GM18858 (cell line): ENCODE measurements at regions not wholly inside any gene's neighbourhood (a gene's known extent, or its start where the extent isn't known, plus 50 kb on each side); places are given as distances from the start of the nearest gene placed in this dataset.
"Not testable (repeated sequence)": the region's sequence is repeated elsewhere in the genome, so short reads cannot be mapped to it uniquely, and the experiment has no call there.

Experiments used
- ATAC-seq: cut with Tn5 transposase; IDR thresholded peaks from one replicate; pipeline ENCODE4 v1.9.1; 2021; ENCODE audit not compliant: unreplicated experiment

DNA sequence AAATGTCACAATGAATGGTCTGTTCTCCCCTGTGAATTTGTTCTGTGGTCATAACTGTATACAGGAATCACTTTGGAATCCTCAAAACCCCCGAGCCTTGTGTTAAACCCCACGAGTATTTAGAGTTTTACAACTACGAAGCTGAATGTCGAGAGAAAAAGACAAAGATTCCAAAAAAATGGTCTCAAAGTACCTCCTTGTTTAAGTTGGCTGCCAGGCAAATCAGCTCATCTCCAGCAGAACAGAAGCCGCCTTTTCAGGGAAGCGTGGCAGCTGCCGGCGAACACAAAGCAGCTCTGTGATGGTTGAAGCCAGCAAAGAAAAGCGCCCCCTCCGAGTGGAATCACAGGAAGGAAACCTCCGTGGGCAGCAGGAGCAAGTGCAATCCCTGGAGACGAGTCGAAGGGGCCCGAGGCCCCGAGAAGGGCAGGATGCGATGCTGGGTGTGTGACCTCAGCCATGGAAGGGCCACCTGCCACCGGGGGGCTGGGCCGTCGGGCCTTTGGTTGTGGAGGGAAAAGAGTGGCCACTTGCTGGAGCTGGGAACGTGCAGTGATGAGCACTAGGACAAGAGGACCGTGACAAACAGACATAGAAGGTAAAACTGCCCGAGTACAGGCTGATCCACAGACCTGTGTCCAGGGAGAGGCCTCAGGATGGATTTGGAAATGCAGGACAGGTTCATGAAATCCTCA, 706.4 kb downstream of the SEMA5A start:
- no peak for ATAC-seq

DNA sequence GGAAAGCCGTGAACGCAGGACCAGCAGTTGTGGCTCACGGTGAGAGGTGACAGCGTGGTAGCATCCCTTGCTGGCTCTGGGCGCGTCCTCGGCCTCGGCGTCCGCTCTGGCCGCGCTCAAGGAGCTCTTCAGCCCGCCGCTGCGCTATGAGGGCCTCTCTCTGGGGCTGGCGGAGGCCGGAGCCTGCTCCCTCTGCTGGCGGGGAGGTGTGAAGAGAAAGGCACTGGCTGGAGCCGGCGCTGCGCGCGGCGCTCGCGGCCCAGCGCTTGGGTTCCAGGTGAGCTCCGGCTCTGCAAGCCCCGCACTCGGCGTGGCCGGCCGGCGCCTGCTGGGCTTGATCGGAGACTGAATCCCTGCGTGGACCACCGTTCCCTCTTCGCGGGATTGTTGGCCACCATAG, 705.6 kb downstream of the SEMA5A start:
- ATAC-seq, result no peak

- ATAC-seq, result not testable (repeated sequence)
These were observed 705.1 kb downstream of the SEMA5A start for GRCh38 chr5:8840746-8841145.

DNA sequence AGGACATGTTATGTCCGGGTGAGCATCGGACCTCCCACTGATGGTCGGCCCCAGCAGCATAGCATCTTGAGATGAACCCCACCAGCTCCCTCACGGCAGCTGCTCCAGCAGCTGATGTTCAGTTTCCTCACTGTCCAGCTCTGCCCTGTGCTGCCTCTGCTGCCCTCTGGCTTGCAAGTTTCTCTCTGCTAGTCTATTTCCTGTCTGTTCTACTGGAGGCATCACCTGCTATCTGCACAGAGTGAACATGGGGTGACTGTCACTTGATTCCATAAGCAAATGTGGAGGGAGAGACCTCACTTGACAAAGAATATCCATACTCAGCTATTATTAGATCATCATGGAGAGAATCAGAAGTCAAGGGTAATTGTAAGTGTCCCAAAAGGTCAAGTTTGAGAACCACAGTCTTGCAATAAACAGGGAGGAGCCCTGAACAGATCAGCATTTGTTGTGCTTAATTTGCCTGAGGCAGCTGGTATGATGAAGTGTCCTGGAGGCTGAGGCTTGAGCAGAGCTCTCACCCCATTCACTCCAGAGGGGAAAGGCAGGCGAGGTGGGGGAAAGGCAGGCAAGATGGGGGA, 702.8 kb downstream of the SEMA5A start:
- no peak for ATAC-seq

- no peak for ATAC-seq
These were observed 702.1 kb downstream of the SEMA5A start for GRCh38 chr5:8843771-8844170.

- ATAC-seq, result no peak
These were observed 701.7 kb downstream of the SEMA5A start for GRCh38 chr5:8844206-8844605.

DNA sequence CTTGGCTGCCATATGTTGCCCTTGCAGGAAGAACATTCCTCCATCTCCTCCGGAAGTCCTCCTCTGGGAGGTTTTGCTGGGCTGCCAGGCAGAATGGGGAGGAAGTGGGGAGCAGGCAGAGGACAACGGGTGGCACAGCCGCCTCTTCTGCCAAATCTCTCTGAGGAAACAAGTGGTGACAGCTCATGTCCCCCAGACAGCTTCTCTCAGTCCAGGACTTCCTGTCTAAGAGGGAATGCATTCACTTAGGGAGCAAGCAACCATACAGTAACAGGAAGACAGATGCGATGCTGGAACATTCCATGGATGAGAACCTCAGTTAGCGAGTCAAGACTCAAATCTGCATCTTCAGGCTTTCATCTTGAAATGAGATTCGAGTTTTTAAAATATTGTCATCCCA, 701.0 kb downstream of the SEMA5A start:
- no peak for ATAC-seq

DNA sequence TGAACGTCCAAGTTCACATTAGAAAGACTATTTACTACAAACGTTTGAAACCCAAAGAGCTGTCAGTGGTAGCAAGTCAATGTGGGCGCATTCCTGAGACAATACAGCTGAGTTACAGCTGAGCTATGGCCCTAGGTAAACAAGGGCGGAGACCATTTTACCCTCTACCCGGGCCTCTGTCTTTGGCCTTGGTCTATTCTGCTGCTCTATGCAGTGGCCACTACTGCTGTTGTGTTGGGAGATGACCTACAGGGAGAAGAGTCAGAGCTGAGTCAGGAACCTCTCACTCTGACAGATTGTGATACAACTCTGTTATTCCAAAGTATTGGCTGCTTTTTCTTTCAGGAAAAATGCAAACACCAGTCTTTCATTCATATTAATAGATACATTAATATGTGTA, 700.6 kb downstream of the SEMA5A start:
- ATAC-seq, result no peak

DNA sequence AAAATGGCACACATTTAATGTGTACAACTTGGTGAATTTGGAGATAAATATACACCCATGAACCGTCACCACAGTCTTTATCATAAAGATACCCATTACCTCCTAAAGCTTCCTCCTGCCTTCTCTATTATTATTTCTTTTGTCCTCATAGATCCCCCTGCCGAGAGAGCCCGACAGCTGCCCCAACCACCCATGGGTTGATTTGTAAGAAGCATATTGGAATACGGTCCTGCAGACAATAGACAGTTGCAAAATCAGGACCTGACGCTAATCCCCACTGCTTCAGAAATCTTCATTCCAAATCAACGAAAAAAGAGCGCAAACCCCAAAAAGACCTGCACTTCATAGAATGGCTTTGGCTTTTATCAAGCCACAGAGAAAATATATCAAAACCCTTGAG, 697.5 kb downstream of the SEMA5A start:
- ATAC-seq, result no peak

DNA sequence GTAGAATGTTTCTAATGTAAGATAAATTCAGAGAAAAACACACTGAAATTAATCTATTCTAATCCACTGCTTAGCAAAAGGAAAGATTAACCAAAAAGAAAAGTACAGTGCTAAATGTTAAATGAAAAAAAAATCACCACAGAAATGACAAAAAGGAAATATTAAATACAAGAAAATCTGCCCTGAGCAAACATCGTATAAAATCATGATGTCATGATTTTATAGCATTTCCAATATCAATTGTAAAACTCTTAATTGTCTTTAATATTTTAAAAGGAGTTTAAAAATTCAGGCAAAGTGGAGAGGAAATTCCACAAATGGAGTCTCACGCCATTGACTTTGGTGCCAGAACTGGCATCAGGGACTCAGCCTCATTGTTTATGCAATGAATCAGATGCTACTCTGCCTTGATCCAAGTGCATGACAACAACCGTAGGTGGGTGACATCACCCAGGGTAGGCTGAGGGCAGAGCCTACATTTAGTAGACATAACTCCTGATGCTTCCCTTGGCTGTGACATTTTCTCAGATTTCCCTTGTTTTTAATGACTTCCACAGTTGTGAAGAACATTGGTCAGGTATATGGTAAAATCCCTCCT, 696.8 kb downstream of the SEMA5A start:
- no peak for ATAC-seq

- ATAC-seq, result no peak
These were observed 694.8 kb downstream of the SEMA5A start for GRCh38 chr5:8851101-8851500.

GRCh38 chr5:8857051-8857450, 688.8 kb downstream of the SEMA5A start:
- no peak for ATAC-seq

DNA sequence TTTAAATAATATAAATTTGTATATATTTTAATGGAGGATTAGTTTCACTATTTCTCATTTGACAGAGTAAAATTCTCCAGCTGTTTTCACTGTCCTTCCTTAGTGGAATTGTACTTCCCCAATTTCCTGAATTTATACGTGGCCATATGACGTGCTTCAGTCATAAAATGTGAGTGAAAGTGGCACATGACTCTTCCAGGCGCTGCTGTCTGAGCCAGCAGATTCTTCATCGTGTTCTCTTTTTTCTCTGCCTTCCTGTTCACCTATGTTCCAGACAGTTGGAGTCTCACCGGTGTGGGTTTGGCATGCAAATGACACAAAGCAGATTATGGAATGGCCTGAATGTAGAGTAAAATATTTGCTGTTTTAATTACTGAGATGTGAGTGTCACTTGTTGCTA, 684.1 kb downstream of the SEMA5A start:
- ATAC-seq, result no peak

DNA sequence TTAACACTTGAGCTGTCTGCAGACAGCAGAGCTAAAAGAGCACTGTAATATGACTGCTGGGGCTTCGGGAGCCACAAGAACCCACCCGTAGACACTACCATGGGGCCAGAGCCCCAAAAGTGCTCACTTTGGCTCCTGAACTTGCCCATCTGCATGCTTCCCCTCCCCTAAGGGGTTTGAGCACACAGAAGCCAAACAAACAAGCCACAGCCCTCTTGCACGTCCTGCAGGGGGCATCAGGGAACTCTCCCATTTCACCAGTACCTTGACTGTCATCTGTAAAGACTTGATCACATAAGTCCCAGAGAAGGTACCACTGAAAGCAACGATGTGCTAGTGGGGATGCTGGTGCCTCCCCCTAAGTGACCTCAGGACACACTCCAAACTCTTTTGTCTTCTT, 681.8 kb downstream of the SEMA5A start:
- no peak for ATAC-seq

GRCh38 chr5:8865266-8865665, 680.6 kb downstream of the SEMA5A start:
- no peak for ATAC-seq

GRCh38 chr5:8865686-8866374, 680.0 kb downstream of the SEMA5A start:
- ATAC-seq, result no peak

- ATAC-seq, result no peak
These were observed 677.6 kb downstream of the SEMA5A start for GRCh38 chr5:8868283-8868682.

DNA sequence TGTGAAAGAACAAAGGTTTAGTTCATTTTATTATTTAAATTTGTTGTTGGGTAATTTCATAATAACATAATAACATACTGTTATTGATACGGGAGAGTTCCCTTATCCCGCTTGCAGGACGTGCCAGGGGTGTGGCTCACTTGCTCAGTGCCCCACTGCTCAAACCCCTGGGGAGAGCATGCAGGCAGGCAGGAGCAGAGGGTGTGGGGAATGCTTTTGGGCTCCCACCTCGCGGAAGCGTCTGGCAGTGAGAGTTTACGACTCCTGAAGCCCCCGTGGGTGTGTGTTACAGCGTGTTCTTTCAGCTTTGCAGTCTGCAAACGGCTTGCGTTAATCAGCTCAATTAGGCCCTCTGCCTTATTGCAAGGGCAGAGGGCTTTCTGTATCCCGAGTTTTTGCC, 675.9 kb downstream of the SEMA5A start:
- no peak for ATAC-seq

GRCh38 chr5:8870349-8870958, 675.4 kb downstream of the SEMA5A start:
- no peak for ATAC-seq

DNA sequence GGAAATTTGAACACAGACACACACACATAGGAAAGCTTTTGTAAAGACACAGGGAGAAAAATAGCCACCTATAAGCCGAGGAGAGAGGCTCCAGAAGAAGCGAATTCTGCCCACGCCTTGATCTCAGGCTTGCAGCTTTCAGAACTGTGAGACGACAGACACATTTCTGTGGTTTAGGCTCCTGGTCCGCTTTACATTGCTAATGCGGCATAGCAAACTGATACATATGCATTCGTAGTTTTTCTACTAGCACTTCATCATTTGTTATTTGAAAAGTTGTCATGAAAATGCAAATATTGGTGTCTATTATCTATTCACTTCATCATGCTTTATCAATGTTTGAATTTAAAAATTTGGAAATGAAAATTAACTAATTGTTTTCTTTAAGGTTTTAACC, 674.9 kb downstream of the SEMA5A start:
- ATAC-seq, result no peak

GRCh38 chr5:8871446-8871845, 674.4 kb downstream of the SEMA5A start:
- no peak for ATAC-seq

GRCh38 chr5:8875722-8876121, 670.2 kb downstream of the SEMA5A start:
- ATAC-seq, result no peak
